PC-3 (cell line): ENCODE measurements at regions not wholly inside any gene's neighbourhood (a gene's known extent, or its start where the extent isn't known, plus 50 kb on each side); places are given as distances from the start of the nearest gene placed in this dataset.

ENCODE experiments used
- ATAC-seq: fragments of 200-7000 bp; cut with Tn5 transposase; 2 replicates; pipeline ENCODE4 v1.9.1; 2020; ENCODE audit warnings: mild to moderate bottlenecking, moderate library complexity
- BruUV-seq: library from RNA; stranded (reverse); fragments of 400-500 nt; replicated peaks from 2 replicates; lab custom pipeline; 2021; lab: Mats Ljungman, UMichigan
- CTCF ChIA-PET: fragments of 300-600 bp; sonication (Branson Sonifier 250); formaldehyde crosslinking; loops from one replicate; lab custom pipeline; 2022; ENCODE audit warnings: antibody characterized with exemption; lab: Charles Lee
- POLR2A ChIA-PET: fragments of 300-600 bp; sonication (Branson Sonifier 250); formaldehyde crosslinking; loops from one replicate; lab custom pipeline; 2022; ENCODE audit warnings: antibody characterized with exemption; ENCODE audit not compliant: unreplicated experiment; lab: Charles Lee
- DNase-seq: peaks from one replicate; pipeline ENCODE4 v3.0.0-alpha.2; 2015
- H2AFZ ChIP-seq: fragments of 300-600 bp; sonication (generic); 2 replicates; pipeline ENCODE4 v1.6.0; 2016; ENCODE audit warnings: antibody characterized with exemption, low read length
- H3F3A ChIP-seq: fragments of 300-600 bp; sonication (generic); one replicate; pipeline ENCODE4 v1.6.0; 2017; ENCODE audit warnings: antibody characterized with exemption, low read length, control low read depth, mild to moderate bottlenecking; ENCODE audit not compliant: unreplicated experiment
- H3K27ac ChIP-seq: fragments of 300-600 bp; sonication (generic); 2 replicates; pipeline ENCODE4 v1.5.1; 2016; ENCODE audit warnings: mild to moderate bottlenecking, low read length
- H3K27me3 ChIP-seq: fragments of 300-600 bp; sonication (generic); 2 replicates; pipeline ENCODE4 v1.6.1; 2016; ENCODE audit warnings: low read length, mixed read lengths
- H3K36me3 ChIP-seq: fragments of 300-600 bp; sonication (generic); 2 replicates; pipeline ENCODE4 v1.6.1; 2016; ENCODE audit warnings: low read depth, mixed run types, low read length, mixed read lengths
- H3K4me1 ChIP-seq: fragments of 300-600 bp; sonication (generic); 2 replicates; pipeline ENCODE4 v1.5.1; 2016; ENCODE audit warnings: low read length; ENCODE audit not compliant: insufficient read depth
- H3K4me2 ChIP-seq: fragments of 300-600 bp; sonication (generic); 2 replicates; pipeline ENCODE4 v1.6.0; 2016; ENCODE audit warnings: low read length
- H3K4me3 ChIP-seq: fragments of 300-600 bp; sonication (generic); 2 replicates; pipeline ENCODE4 v1.5.1; 2016; ENCODE audit warnings: mild to moderate bottlenecking, low read length, mixed read lengths
- H3K79me2 ChIP-seq: fragments of 300-600 bp; sonication (generic); 2 replicates; pipeline ENCODE4 v1.6.1; 2017; ENCODE audit warnings: low read length, mixed read lengths
- H3K9ac ChIP-seq: fragments of 300-600 bp; sonication (generic); 2 replicates; pipeline ENCODE4 v1.6.0; 2016; ENCODE audit warnings: mild to moderate bottlenecking, low read length
- H3K9me2 ChIP-seq: fragments of 300-600 bp; sonication (generic); replicated peaks from 2 replicates; pipeline ENCODE4 v1.6.1; 2016; ENCODE audit warnings: mixed run types, low read length, mixed read lengths
- H3K9me3 ChIP-seq: fragments of 300-600 bp; sonication (generic); 2 replicates; pipeline ENCODE4 v1.6.1; 2016; ENCODE audit warnings: low read length, mixed read lengths
- H4K20me1 ChIP-seq: fragments of 300-600 bp; sonication (generic); 2 replicates; pipeline ENCODE4 v1.6.1; 2016; ENCODE audit warnings: low read length, mixed read lengths
- EZH2 ChIP-seq: fragments of 300-600 bp; sonication (generic); IDR thresholded peaks from one replicate; pipeline ENCODE4 v1.6.1; 2017; ENCODE audit warnings: antibody characterized with exemption, mild to moderate bottlenecking, low read length; ENCODE audit not compliant: unreplicated experiment
- EZH2phosphoT487 ChIP-seq: fragments of 300-600 bp; sonication (generic); IDR thresholded peaks from 2 replicates; pipeline ENCODE4 v1.6.1; 2018; ENCODE audit warnings: mild to moderate bottlenecking, antibody characterized with exemption, low read length, borderline replicate concordance
- intact Hi-C: fragments of 100-400 bp; cut with micrococcal nuclease; formaldehyde crosslinking; loops from 2 replicates; pipeline ENCODE4 v1.9.0; 2023
- TF ChIP-seq, protein P1 (sequence below): fragments of 300-600 bp; sonication (generic); conservative IDR thresholded peaks from 2 replicates; pipeline ENCODE4 v1.5.1; 2017; ENCODE audit warnings: antibody characterized with exemption, low read depth, mild to moderate bottlenecking, low read length

DNA sequence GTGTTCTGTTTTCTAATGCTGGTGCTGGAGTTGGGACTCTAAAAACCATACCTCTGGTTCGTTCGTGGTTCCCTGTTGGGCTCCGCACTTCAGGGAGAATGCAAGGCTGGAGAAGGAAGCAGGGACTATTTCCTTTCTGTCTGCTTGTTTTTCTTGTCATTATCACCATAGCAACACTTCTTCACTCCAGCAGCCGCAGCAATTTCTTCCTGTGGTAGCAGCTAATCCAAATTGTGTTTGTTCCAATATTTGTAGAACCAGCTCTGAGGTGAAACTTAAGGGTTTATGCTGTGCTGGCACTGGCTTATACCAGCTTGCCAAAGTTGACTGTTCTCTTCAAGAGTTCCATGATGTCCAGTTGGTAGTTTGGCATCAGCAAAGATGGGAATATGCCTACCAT is 301.4 kb upstream of the SYT4 start:
- Histone ChIP-seq H3F3A (no peaks in the 10 kb centered on the region), H3K9ac (no peak overlapping the region), H2AFZ (no peak overlapping the region), H3K9me3 (no peaks in the 10 kb centered on the region), H3K79me2 (no peaks in the 10 kb centered on the region), H3K4me3 (no peak overlapping the region), H3K4me2 (no peak overlapping the region), H4K20me1 (no peaks in the 10 kb centered on the region), H3K27ac (no peak overlapping the region), H3K9me2 (no peaks in the 10 kb centered on the region), H3K4me1 (no peaks in the 10 kb centered on the region), H3K27me3 (no peaks in the 10 kb centered on the region; the same call in 1 of the 2 replicates), H3K36me3 (no peaks in the 10 kb centered on the region)
- no TSS peak for BruUV-seq
- ATAC-seq (no peak), DNase-seq (no peak)
- intact Hi-C loops = no loop called here
- TF ChIP-seq, protein P1, sequence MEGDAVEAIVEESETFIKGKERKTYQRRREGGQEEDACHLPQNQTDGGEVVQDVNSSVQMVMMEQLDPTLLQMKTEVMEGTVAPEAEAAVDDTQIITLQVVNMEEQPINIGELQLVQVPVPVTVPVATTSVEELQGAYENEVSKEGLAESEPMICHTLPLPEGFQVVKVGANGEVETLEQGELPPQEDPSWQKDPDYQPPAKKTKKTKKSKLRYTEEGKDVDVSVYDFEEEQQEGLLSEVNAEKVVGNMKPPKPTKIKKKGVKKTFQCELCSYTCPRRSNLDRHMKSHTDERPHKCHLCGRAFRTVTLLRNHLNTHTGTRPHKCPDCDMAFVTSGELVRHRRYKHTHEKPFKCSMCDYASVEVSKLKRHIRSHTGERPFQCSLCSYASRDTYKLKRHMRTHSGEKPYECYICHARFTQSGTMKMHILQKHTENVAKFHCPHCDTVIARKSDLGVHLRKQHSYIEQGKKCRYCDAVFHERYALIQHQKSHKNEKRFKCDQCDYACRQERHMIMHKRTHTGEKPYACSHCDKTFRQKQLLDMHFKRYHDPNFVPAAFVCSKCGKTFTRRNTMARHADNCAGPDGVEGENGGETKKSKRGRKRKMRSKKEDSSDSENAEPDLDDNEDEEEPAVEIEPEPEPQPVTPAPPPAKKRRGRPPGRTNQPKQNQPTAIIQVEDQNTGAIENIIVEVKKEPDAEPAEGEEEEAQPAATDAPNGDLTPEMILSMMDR = no peak
- TF ChIP-seq EZH2phosphoT487 (no peak), EZH2 (no peak)
- ChIA-PET CTCF (no interaction called here), POLR2A (no interaction called here)

DNA sequence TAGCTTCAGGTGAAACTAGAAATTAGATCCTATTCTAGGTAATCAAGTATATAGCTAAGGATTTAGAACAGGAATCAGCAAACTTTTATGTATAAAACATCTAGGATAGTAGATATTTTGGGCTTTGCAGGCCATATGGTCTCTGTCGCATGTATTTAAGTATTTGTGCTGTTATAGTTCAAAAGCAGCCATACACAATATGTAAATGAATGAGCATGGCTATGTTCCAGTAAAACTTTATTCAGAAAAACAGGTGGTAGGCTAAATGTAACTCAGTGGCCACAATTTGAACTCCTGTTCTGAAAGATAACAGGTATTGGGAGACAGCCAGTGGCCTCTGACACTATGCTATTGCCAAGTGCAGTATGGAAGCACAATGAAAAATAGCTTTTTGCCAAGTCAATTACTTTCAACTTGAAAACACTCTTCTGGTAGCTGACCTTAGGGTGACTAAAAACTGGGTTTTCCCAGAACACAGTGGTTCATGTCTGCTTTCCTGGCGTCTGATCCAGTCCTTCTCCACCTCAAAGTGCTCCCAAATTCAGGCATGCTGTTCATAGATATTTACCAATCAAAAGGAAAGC is 304.7 kb upstream of the SYT4 start:
- H3K4me3 ChIP-seq = no peak overlapping the region
- no peaks in the 10 kb centered on the region; the same call in 1 of the 2 replicates for H3K27me3 ChIP-seq
- H3K4me2 ChIP-seq = no peak overlapping the region
- no peaks in the 10 kb centered on the region for H3F3A ChIP-seq
- no TSS peak for BruUV-seq
- H3K79me2 ChIP-seq = no peaks in the 10 kb centered on the region
- H3K36me3 ChIP-seq = no peaks in the 10 kb centered on the region
- H3K9ac ChIP-seq = no peak overlapping the region
- intact Hi-C loops = no loop called here
- H3K9me3 ChIP-seq = no peaks in the 10 kb centered on the region
- ATAC-seq (no peak), DNase-seq (no peak)
- H2AFZ ChIP-seq = no peak overlapping the region
- TF ChIP-seq EZH2phosphoT487 (no peak), EZH2 (no peak)
- TF ChIP-seq, protein P1 = no peak
- no peaks in the 10 kb centered on the region for H3K4me1 ChIP-seq
- no peaks in the 10 kb centered on the region for H4K20me1 ChIP-seq
- no peak overlapping the region for H3K27ac ChIP-seq
- ChIA-PET POLR2A (no interaction called here), CTCF (no interaction called here)
- no peaks in the 10 kb centered on the region for H3K9me2 ChIP-seq

DNA sequence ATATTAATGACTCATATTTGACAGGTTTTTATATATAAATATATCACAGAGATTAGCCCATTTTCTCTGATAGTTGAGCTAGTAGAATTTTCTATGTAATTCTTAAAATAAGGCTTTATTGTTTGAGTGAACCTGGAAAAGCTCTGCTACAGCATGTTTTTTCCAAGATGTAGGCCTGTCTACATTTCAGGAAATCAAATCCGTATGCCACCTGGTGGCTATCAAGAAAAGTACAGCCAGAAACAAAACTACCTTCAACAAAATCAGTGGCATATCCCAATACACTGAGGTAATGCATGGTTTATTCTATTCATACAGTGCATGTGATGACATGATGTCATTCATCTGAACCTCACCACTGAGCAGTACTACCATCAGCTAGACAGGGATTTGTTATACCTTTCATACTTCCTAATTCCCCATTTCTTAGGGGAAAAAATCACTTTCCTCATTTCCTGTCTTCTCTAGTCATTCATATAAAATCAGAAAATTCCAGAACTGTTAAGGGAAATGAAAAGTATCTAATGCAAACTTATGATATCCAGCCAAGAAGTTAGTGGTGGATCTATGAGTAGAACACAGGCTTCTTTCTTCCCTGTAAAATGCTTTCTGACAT is 310.4 kb upstream of the SYT4 start:
- no peak overlapping the region for H2AFZ ChIP-seq
- POLR2A ChIA-PET = no interaction called here

More for the DNA sequence above, 310.4 kb upstream of the SYT4 start:
- H3K27ac ChIP-seq = no peak overlapping the region
- ATAC-seq = peak; percentile 70
- H3K9me3 ChIP-seq = no peaks in the 10 kb centered on the region
- DNase-seq = peak; percentile 34
- TF ChIP-seq, protein P1 = peak; percentile 51; the same call in 1 of the 2 replicates
- TF ChIP-seq EZH2 = no peak
- no peak overlapping the region for H3K9ac ChIP-seq
- no peak overlapping the region for H3K4me2 ChIP-seq
- no TSS peak for BruUV-seq
- no peaks in the 10 kb centered on the region for H3F3A ChIP-seq
- H3K9me2 ChIP-seq = no peaks in the 10 kb centered on the region
- H3K36me3 ChIP-seq = no peaks in the 10 kb centered on the region
- H3K27me3 ChIP-seq = no peaks in the 10 kb centered on the region; the same call in 1 of the 2 replicates
- no peaks in the 10 kb centered on the region for H3K79me2 ChIP-seq
- no peaks in the 10 kb centered on the region for H4K20me1 ChIP-seq
- H3K4me3 ChIP-seq = no peak overlapping the region
- intact Hi-C loops = loop anchor here (1.0 kb wide), 1 partner anchor 16 kb away; no protein-coding TSS in a partner anchor
- CTCF ChIA-PET = interaction anchor here (0.6 to 3.0 kb wide), 3 partner anchors 17 to 1512 kb away, joined by 3 to 13 read pairs (median 6); no protein-coding TSS in a partner anchor
- H3K4me1 ChIP-seq = peaks cover 4% of the 10 kb centered on the region; the same call in 1 of the 2 replicates
